Ishikawa (cell line): ENCODE measurements at regions not wholly inside any gene's neighbourhood (a gene's known extent, or its start where the extent isn't known, plus 50 kb on each side); places are given as distances from the start of the nearest gene placed in this dataset.

Experiments used
- CEBPB ChIP-seq: IDR thresholded peaks from 2 replicates; pipeline ENCODE4 v1.6.1; 2012
- ZBTB7A ChIP-seq: IDR thresholded peaks from 2 replicates; pipeline ENCODE4 v1.6.1; 2012; ENCODE audit warnings: low read depth
- TF ChIP-seq, protein P1 (sequence below): IDR thresholded peaks from 2 replicates; pipeline ENCODE4 v1.6.1; 2012
- TF ChIP-seq, protein P2 (sequence below): IDR thresholded peaks from 2 replicates; pipeline ENCODE4 v1.6.1; 2012; ENCODE audit warnings: low read depth, mild to moderate bottlenecking

DNA sequence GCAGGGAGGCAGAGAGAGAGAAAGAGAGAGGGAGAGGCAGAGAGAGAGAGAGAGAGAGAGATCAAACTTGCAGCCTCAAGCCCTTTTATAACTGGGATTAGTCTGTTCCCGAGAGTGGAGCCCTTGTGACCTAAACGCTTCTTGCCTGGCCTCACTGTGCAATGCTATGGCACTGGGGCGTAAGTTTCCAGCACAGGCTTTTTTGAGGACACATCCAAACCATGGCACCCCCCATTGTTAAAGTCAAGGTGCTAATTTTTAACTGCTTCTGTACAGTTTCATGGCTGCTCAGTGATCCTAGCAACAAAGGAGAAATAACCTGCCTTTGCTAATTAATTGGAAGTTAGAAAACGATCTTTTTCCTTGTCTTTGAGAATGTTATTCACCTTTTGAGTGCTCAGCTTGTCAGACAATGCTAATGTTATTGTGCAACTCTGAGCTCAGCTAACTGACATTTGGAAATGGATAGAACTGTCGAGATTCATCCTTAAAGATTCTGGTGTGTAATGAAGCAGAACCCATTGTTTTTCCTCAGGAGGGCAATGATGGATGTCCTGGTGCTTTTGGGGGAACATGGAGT lies 268.4 kb downstream of the GLRX3 start:
- TF ChIP-seq, protein P1, sequence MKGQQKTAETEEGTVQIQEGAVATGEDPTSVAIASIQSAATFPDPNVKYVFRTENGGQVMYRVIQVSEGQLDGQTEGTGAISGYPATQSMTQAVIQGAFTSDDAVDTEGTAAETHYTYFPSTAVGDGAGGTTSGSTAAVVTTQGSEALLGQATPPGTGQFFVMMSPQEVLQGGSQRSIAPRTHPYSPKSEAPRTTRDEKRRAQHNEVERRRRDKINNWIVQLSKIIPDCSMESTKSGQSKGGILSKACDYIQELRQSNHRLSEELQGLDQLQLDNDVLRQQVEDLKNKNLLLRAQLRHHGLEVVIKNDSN, result no peak
- TF ChIP-seq, protein P2, sequence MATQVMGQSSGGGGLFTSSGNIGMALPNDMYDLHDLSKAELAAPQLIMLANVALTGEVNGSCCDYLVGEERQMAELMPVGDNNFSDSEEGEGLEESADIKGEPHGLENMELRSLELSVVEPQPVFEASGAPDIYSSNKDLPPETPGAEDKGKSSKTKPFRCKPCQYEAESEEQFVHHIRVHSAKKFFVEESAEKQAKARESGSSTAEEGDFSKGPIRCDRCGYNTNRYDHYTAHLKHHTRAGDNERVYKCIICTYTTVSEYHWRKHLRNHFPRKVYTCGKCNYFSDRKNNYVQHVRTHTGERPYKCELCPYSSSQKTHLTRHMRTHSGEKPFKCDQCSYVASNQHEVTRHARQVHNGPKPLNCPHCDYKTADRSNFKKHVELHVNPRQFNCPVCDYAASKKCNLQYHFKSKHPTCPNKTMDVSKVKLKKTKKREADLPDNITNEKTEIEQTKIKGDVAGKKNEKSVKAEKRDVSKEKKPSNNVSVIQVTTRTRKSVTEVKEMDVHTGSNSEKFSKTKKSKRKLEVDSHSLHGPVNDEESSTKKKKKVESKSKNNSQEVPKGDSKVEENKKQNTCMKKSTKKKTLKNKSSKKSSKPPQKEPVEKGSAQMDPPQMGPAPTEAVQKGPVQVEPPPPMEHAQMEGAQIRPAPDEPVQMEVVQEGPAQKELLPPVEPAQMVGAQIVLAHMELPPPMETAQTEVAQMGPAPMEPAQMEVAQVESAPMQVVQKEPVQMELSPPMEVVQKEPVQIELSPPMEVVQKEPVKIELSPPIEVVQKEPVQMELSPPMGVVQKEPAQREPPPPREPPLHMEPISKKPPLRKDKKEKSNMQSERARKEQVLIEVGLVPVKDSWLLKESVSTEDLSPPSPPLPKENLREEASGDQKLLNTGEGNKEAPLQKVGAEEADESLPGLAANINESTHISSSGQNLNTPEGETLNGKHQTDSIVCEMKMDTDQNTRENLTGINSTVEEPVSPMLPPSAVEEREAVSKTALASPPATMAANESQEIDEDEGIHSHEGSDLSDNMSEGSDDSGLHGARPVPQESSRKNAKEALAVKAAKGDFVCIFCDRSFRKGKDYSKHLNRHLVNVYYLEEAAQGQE, result no peak
- no peak for TF ChIP-seq ZBTB7A
- TF ChIP-seq CEBPB, result no peak
